ENCODE measurements at regions not wholly inside any gene's neighbourhood (a gene's known extent, or its start where the extent isn't known, plus 50 kb on each side); places are given as distances from the start of the nearest gene placed in this dataset.

- Histone ChIP-seq H3K27me3 (no peaks in the 10 kb centered on the region), H3K9me3 (no peaks in the 10 kb centered on the region), H3K27ac (replicated peaks in 1 of 4) (no peak overlapping the region), H3K36me3 (no peaks in the 10 kb centered on the region), H3K4me3 (no peak overlapping the region), H3K4me1 (peaks cover 0 to under 1% (median 0%) of the 10 kb centered on the region in 4 donors)
- intact Hi-C loops (cut with DNase I), result no loop called here
- WGBS, result 98% methylated on average over 7 of the region's 10 CpGs
- no peak for TF ChIP-seq EP300 (IDR thresholded peaks at IDR 0.05)
- TF ChIP-seq POLR2A (IDR thresholded peaks at IDR 0.05; ENCODE audit: low read depth), result no peak
- TF ChIP-seq, protein P1, sequence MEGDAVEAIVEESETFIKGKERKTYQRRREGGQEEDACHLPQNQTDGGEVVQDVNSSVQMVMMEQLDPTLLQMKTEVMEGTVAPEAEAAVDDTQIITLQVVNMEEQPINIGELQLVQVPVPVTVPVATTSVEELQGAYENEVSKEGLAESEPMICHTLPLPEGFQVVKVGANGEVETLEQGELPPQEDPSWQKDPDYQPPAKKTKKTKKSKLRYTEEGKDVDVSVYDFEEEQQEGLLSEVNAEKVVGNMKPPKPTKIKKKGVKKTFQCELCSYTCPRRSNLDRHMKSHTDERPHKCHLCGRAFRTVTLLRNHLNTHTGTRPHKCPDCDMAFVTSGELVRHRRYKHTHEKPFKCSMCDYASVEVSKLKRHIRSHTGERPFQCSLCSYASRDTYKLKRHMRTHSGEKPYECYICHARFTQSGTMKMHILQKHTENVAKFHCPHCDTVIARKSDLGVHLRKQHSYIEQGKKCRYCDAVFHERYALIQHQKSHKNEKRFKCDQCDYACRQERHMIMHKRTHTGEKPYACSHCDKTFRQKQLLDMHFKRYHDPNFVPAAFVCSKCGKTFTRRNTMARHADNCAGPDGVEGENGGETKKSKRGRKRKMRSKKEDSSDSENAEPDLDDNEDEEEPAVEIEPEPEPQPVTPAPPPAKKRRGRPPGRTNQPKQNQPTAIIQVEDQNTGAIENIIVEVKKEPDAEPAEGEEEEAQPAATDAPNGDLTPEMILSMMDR (IDR thresholded peaks at IDR 0.05), result no peak
- TF ChIP-seq POLR2AphosphoS5 (IDR thresholded peaks at IDR 0.05), result no peak
- no peak for DNase-seq (ENCODE audit: extremely low spot score)
Observed at GRCh38 chr3:177914224-177914623, 622.0 kb upstream of the KCNMB2 start.

GRCh38 chr3:177916461-177916860 is 619.8 kb upstream of the KCNMB2 start:
- no peak for DNase-seq (ENCODE audit: extremely low spot score)
- Histone ChIP-seq H3K27ac (replicated peaks in 1 of 4) (no peak overlapping the region), H3K4me3 (no peak overlapping the region), H3K9me3 (no peaks in the 10 kb centered on the region), H3K27me3 (no peaks in the 10 kb centered on the region), H3K4me1 (no peaks in the 10 kb centered on the region), H3K36me3 (no peaks in the 10 kb centered on the region)
- TF ChIP-seq, protein P1 (IDR thresholded peaks at IDR 0.05), result no peak
- TF ChIP-seq POLR2A (IDR thresholded peaks at IDR 0.05; ENCODE audit: low read depth) (no peak), EP300 (IDR thresholded peaks at IDR 0.05) (no peak), POLR2AphosphoS5 (IDR thresholded peaks at IDR 0.05) (no peak)
- intact Hi-C loops (cut with DNase I), result no loop called here
- 95% methylated on average over 1 of the region's 1 CpG for WGBS

DNA sequence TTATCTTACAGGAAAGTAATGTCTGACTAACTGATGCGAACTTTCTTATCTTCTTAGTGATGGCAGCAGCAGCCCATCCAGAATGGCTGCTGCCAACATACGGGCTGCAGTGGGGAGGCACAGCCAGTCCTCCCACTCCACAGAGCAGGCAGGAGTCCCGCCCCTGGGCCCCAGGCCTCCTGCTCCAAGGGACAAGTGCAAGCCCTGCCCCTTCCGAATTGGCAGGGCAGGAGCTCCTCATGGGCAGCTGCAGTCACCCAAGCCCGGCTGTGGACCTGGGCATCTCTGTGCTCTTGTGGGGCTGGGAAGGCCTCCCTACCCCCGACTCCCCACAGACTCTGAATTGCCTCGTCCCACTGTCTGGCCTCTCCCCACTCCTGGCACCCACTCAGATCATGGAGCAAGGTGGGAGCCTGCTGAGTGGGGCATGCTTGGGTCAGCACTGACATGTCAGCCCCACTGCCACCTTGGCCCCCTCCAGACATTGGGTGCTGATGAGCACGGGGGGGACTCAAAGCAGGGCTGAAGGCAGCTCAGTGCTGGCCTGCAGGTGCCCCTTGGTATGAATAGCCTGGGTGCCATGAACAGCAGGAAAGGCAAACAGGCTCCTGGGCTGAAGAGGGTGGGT is 618.9 kb upstream of the KCNMB2 start:
- no peak for DNase-seq (ENCODE audit: extremely low spot score)
- Histone ChIP-seq H3K36me3 (no peaks in the 10 kb centered on the region), H3K4me1 (no peaks in the 10 kb centered on the region), H3K27ac (replicated peaks in 1 of 4) (no peak overlapping the region), H3K9me3 (no peaks in the 10 kb centered on the region), H3K4me3 (no peak overlapping the region), H3K27me3 (no peaks in the 10 kb centered on the region)
- TF ChIP-seq, protein P1 (IDR thresholded peaks at IDR 0.05), result no peak
- TF ChIP-seq EP300 (IDR thresholded peaks at IDR 0.05) (no peak), POLR2AphosphoS5 (IDR thresholded peaks at IDR 0.05) (no peak), POLR2A (IDR thresholded peaks at IDR 0.05; ENCODE audit: low read depth) (no peak)
- 86% methylated on average over 5 of the region's 8 CpGs for WGBS
- intact Hi-C loops (cut with DNase I), result no loop called here

DNA sequence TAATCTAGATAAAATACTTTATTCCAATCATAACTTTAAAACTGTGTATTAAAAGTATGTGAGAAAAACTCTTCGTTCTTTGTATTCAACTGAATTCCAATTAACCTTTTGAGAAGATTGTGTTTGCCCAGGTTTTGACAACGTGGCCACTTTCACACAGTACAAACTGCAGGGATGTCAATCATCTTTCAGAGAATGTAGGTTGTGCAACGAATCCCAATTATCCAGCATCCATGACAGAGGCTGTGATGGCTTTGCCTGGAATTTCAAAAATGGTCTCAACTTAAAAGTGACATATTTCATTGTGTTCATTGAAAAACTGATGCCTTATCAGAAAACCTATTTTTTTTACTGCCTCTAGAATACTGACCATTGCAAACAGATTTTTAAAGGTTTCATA is 615.1 kb upstream of the KCNMB2 start:
- TF ChIP-seq POLR2AphosphoS5 (IDR thresholded peaks at IDR 0.05) (no peak), EP300 (IDR thresholded peaks at IDR 0.05) (no peak), POLR2A (IDR thresholded peaks at IDR 0.05; ENCODE audit: low read depth) (no peak)
- TF ChIP-seq, protein P1 (IDR thresholded peaks at IDR 0.05), result no peak
- H3K4me1 ChIP-seq, result no peaks in the 10 kb centered on the region
- H3K9me3 ChIP-seq, result no peaks in the 10 kb centered on the region
- no peak overlapping the region for H3K27ac ChIP-seq (replicated peaks in 1 of 4)
- 87% methylated on average over 3 of the region's 3 CpGs for WGBS
- H3K27me3 ChIP-seq, result no peaks in the 10 kb centered on the region
- no peak overlapping the region for H3K4me3 ChIP-seq
- DNase-seq (ENCODE audit: extremely low spot score), result no peak
- H3K36me3 ChIP-seq, result no peaks in the 10 kb centered on the region
- intact Hi-C loops (cut with DNase I), result no loop called here

DNA sequence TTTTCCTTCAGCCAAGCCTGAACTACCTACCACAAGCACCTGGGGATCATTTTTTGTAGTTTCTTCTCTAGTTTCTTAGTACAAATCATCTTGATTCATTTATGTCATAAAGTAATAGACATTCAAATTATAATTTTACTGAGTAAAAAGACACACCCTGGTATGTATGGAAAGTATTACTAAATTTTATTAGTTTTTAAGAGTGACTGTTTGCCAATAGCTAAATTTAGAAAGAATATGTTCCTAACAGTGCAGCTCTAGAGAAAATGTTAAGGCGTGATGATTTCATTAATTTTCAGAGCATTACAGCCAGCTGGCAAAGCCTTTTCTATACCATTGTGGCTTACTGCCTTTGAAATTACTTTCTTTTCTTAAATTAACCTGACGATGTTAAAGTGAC is 612.0 kb upstream of the KCNMB2 start:
- H3K27ac ChIP-seq (replicated peaks in 1 of 4), result no peak overlapping the region
- peaks cover 7 to 13% (median 10%) of the 10 kb centered on the region in 4 donors for H3K4me1 ChIP-seq
- no peak for DNase-seq (ENCODE audit: extremely low spot score)
- intact Hi-C loops (cut with DNase I), result no loop called here
- 95% methylated on average over 2 of the region's 2 CpGs for WGBS
- no peaks in the 10 kb centered on the region for H3K9me3 ChIP-seq
- TF ChIP-seq, protein P1 (IDR thresholded peaks at IDR 0.05), result no peak
- no peak for TF ChIP-seq POLR2AphosphoS5 (IDR thresholded peaks at IDR 0.05)
- TF ChIP-seq POLR2A (IDR thresholded peaks at IDR 0.05; ENCODE audit: low read depth), result no peak
- TF ChIP-seq EP300 (IDR thresholded peaks at IDR 0.05), result no peak
- no peak overlapping the region for H3K4me3 ChIP-seq
- no peaks in the 10 kb centered on the region for H3K27me3 ChIP-seq
- no peaks in the 10 kb centered on the region for H3K36me3 ChIP-seq
